HepG2 (cell line): ENCODE measurements at regions not wholly inside any gene's neighbourhood (a gene's known extent, or its start where the extent isn't known, plus 50 kb on each side); places are given as distances from the start of the nearest gene placed in this dataset.
A peak's percentile ranks its signal among the peaks of the same experiment; 100 is the strongest.

ENCODE experiments used
- ATAC-seq: fragments of 200-7000 bp; cut with Tn5 transposase; 3 replicates; pipeline ENCODE4 v1.9.1; 2020; ENCODE audit warnings: mild to moderate bottlenecking, moderate library complexity
- BruUV-seq: library from RNA; stranded (reverse); fragments of 400-500 nt; replicated peaks from 2 replicates; lab custom pipeline; 2021; lab: Mats Ljungman, UMichigan
- CTCF ChIA-PET: fragments of 300-600 bp; formaldehyde crosslinking; extraction: SDS; loops from one replicate; lab custom pipeline; 2021; ENCODE audit warnings: low total read pairs, inconsistent platforms, low intra/inter-chr PET ratio; lab: Yijun Ruan, JAX
- POLR2A ChIA-PET: fragments of 350-600 bp; sonication (Branson Sonifier 250); formaldehyde crosslinking; loops from one replicate; lab custom pipeline; 2020; ENCODE audit warnings: antibody characterized with exemption, inconsistent platforms; lab: Yijun Ruan, JAX
- DNase-seq: peaks from one replicate; pipeline ENCODE4 v3.0.0-alpha.2; 2015; ENCODE audit warnings: low spot score
- FAIRE-seq: peaks from 3 replicates; lab custom pipeline; 2011; peaks lifted over from hg19 to GRCh38; lab: Jason Lieb, UNC
- H2AFZ ChIP-seq: one replicate; pipeline ENCODE4 v1.6.1; 2011; ENCODE audit warnings: low read length, inconsistent platforms
- H3K27ac ChIP-seq: fragments of 300-600 bp; 3 replicates; pipeline ENCODE4 v1.8.0; 2011; ENCODE audit warnings: mixed run types, mild to moderate bottlenecking, mixed read lengths, low read length, inconsistent platforms; ENCODE audit not compliant: insufficient read depth; ENCODE audit errors: extremely low read length
- H3K27me3 ChIP-seq, 2 experiments: fragments of 200-600 bp in 1 of 2; 2 replicates in 1 of 2; 3 replicates in 1 of 2; pipeline versions ENCODE4 v1.6.0 to v1.8.0; 2011; ENCODE audit warnings: low read length in 2 of 2, mild to moderate bottlenecking in 2 of 2, moderate library complexity in 2 of 2, inconsistent platforms in 1 of 2; ENCODE audit not compliant: insufficient read depth in 2 of 2, control insufficient read depth in 1 of 2
- H3K36me3 ChIP-seq, 2 experiments: fragments of 200-600 bp in 1 of 2; replicated peaks in 1 of 2; 2 replicates in 1 of 2; 3 replicates in 1 of 2; pipeline versions ENCODE4 v1.5.1 to v1.8.0; 2011; ENCODE audit warnings: low read length in 2 of 2, inconsistent platforms in 1 of 2; ENCODE audit not compliant: insufficient read depth in 2 of 2, control insufficient read depth in 1 of 2
- H3K4me1 ChIP-seq: 2 replicates; pipeline ENCODE4 v1.5.1; 2012; ENCODE audit warnings: low read length, inconsistent platforms; ENCODE audit not compliant: insufficient read depth
- H3K4me2 ChIP-seq: 2 replicates; pipeline ENCODE4 v1.6.0; 2011; ENCODE audit warnings: low read depth, low read length, inconsistent platforms
- H3K4me3 ChIP-seq, 3 experiments: fragments of 200-600 bp in 1 of 3; sonication (generic), shearing (Covaris generic) in 1 of 3; replicated peaks in 1 of 3; 2 replicates each; pipeline ENCODE4 v1.5.1; 2011 to 2016; ENCODE audit warnings: low read length in 3 of 3, inconsistent platforms in 2 of 3, low read depth in 2 of 3, mild to moderate bottlenecking in 2 of 3, control low read depth in 1 of 3, mixed read lengths in 1 of 3; ENCODE audit not compliant: insufficient read depth in 1 of 3
- H3K79me2 ChIP-seq: one replicate; pipeline ENCODE4 v1.6.1; 2011; ENCODE audit warnings: low read length, inconsistent platforms; ENCODE audit not compliant: insufficient read depth
- H3K9ac ChIP-seq: 2 replicates; pipeline ENCODE4 v1.6.0; 2011; ENCODE audit warnings: mild to moderate bottlenecking, low read depth, low read length, inconsistent platforms; ENCODE audit not compliant: insufficient read depth
- H3K9me3 ChIP-seq: 2 replicates; pipeline ENCODE4 v1.5.1; 2012; ENCODE audit warnings: mild to moderate bottlenecking, low read length
- H4K20me1 ChIP-seq: 2 replicates; pipeline ENCODE4 v1.6.0; 2011; ENCODE audit warnings: inconsistent platforms, mild to moderate bottlenecking, low read length, moderate library complexity; ENCODE audit not compliant: insufficient read depth
- ADNP ChIP-seq: sonication (generic); formaldehyde crosslinking; IDR thresholded peaks from 2 replicates; pipeline ENCODE4 v1.4.0; 2020; ENCODE audit warnings: missing genetic modification reagents
- CEBPG ChIP-seq: IDR thresholded peaks from 2 replicates; pipeline ENCODE4 v1.6.1; 2016
- DNMT1 ChIP-seq: sonication (generic); formaldehyde crosslinking; IDR thresholded peaks from 2 replicates; pipeline ENCODE4 v1.5.1; 2020; ENCODE audit warnings: mild to moderate bottlenecking, missing genetic modification reagents
- IRX3 ChIP-seq: sonication (generic); formaldehyde crosslinking; IDR thresholded peaks from 2 replicates; pipeline ENCODE4 v1.8.1; 2023; ENCODE audit warnings: mild to moderate bottlenecking, low read depth, missing genetic modification reagents, borderline replicate concordance
- KLF15 ChIP-seq: sonication (generic); formaldehyde crosslinking; IDR thresholded peaks from 2 replicates; pipeline ENCODE4 v1.8.1; 2023; ENCODE audit warnings: borderline replicate concordance, mild to moderate bottlenecking, inconsistent platforms, missing genetic modification reagents, mixed read lengths
- NCOA1 ChIP-seq: sonication (generic); formaldehyde crosslinking; IDR thresholded peaks from 2 replicates; pipeline ENCODE4 v1.9.0; 2021; ENCODE audit warnings: missing genetic modification reagents
- NR2F6 ChIP-seq, 2 experiments: IDR thresholded peaks; 2 replicates each; pipeline ENCODE4 v1.6.1; 2016; ENCODE audit warnings: antibody characterized with exemption in 1 of 2, mild to moderate bottlenecking in 1 of 2
- PRMT3 ChIP-seq: sonication (generic); formaldehyde crosslinking; IDR thresholded peaks from 2 replicates; pipeline ENCODE4 v1.8.1; 2022; ENCODE audit warnings: low read depth, mild to moderate bottlenecking, moderate library complexity, missing genetic modification reagents, borderline replicate concordance
- SALL2 ChIP-seq: sonication (generic); formaldehyde crosslinking; IDR thresholded peaks from 2 replicates; pipeline ENCODE4 v1.8.1; 2023; ENCODE audit warnings: mild to moderate bottlenecking, missing genetic modification reagents, inconsistent platforms
- SUZ12 ChIP-seq: fragments of 150-350 bp; IDR thresholded peaks from 2 replicates; pipeline ENCODE4 v1.6.1; 2014; ENCODE audit warnings: low read depth, low read length
- ZBTB20 ChIP-seq: sonication (generic); formaldehyde crosslinking; IDR thresholded peaks from 2 replicates; pipeline ENCODE4 v1.8.1; 2023; ENCODE audit warnings: missing genetic modification reagents, low read depth, mild to moderate bottlenecking, borderline replicate concordance
- ZNF343 ChIP-seq: sonication (generic); formaldehyde crosslinking; IDR thresholded peaks from 2 replicates; pipeline ENCODE4 v1.4.0; 2020; ENCODE audit warnings: mild to moderate bottlenecking, missing genetic modification reagents
- ZNF546 ChIP-seq: sonication (generic); formaldehyde crosslinking; conservative IDR thresholded peaks from 2 replicates; pipeline ENCODE4 v1.8.1; 2023; ENCODE audit warnings: mild to moderate bottlenecking, missing genetic modification reagents
- ZNF572 ChIP-seq: sonication (generic); formaldehyde crosslinking; IDR thresholded peaks from 2 replicates; pipeline ENCODE4 v1.5.1; 2020; ENCODE audit warnings: mild to moderate bottlenecking, missing genetic modification reagents
- WGBS: methylation state at CpG from one replicate; pipeline ENCODE4 v1.1.6; 2017; ENCODE audit warnings: low lambda C conversion rate; 5-methylcytosine and 5-hydroxymethylcytosine counted together
- in situ Hi-C: cut with HindIII; loops from 2 replicates; pipeline ENCODE4 v1.10.0; 2017; ENCODE audit warnings: low pct_unique_long_range_greater_than_20kb; ENCODE audit not compliant: extremely low pct_ligation_motif_present
- intact Hi-C: fragments of 100-400 bp; cut with micrococcal nuclease; formaldehyde crosslinking; loops from one replicate; pipeline ENCODE4 v1.10.0; 2022; ENCODE audit not compliant: unreplicated experiment
- TF ChIP-seq, protein P1 (sequence below): IDR thresholded peaks from 2 replicates; pipeline ENCODE4 v1.6.1; 2016; ENCODE audit warnings: mild to moderate bottlenecking, missing biosample characterization, missing genetic modification reagents
- TF ChIP-seq, protein P2 (sequence below), 2 experiments: sonication (generic) in 1 of 2; formaldehyde crosslinking in 1 of 2; IDR thresholded peaks; 2 replicates each; pipeline versions ENCODE4 v1.4.0 to v1.6.1; 2016 to 2020; ENCODE audit warnings: borderline replicate concordance in 1 of 2, low read depth in 1 of 2, mild to moderate bottlenecking in 1 of 2, missing genetic modification reagents in 1 of 2
- TF ChIP-seq, protein P3 (sequence below): IDR thresholded peaks from 2 replicates; pipeline ENCODE4 v1.6.1; 2016; ENCODE audit warnings: missing genetic modification reagents, missing compliant biosample characterization
- TF ChIP-seq, protein P4 (sequence below): sonication (generic); formaldehyde crosslinking; IDR thresholded peaks from 2 replicates; pipeline ENCODE4 v1.4.0; 2020; ENCODE audit warnings: missing genetic modification reagents

DNA sequence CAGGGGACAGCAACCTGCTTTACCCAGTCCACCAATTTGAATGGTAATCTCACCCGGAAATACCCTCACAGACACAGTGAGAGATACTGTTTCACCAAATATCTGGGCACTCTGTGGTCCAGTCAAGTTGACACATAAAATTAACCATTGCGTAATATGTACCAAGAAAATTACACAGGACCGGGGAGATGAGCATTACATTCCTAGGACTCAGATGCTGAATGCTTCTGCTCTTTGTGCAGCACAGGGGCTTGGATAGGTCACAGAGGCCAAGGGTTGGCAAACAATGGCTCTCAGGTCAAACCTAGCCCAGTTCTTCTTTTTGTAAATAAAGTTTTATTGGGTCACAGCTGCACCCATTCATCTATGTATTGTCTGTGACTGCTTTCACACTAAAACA, 557.2 kb downstream of the MN1 start (continued):
- TF ChIP-seq, protein P1, sequence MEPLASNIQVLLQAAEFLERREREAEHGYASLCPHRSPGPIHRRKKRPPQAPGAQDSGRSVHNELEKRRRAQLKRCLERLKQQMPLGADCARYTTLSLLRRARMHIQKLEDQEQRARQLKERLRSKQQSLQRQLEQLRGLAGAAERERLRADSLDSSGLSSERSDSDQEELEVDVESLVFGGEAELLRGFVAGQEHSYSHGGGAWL (CRISPR knock-in tag) = no peak
- no peak for TF ChIP-seq NCOA1
- TF ChIP-seq NR2F6 (IDR thresholded peaks at IDR 0.05) = peak; percentile 35; the same call in 1 of the 2 replicates
- no peak for TF ChIP-seq NR2F6 (CRISPR knock-in tag; IDR thresholded peaks at IDR 0.05)
- TF ChIP-seq PRMT3 (CRISPR knock-in tag) = no peak
- no peak for TF ChIP-seq SALL2
- TF ChIP-seq, protein P2, sequence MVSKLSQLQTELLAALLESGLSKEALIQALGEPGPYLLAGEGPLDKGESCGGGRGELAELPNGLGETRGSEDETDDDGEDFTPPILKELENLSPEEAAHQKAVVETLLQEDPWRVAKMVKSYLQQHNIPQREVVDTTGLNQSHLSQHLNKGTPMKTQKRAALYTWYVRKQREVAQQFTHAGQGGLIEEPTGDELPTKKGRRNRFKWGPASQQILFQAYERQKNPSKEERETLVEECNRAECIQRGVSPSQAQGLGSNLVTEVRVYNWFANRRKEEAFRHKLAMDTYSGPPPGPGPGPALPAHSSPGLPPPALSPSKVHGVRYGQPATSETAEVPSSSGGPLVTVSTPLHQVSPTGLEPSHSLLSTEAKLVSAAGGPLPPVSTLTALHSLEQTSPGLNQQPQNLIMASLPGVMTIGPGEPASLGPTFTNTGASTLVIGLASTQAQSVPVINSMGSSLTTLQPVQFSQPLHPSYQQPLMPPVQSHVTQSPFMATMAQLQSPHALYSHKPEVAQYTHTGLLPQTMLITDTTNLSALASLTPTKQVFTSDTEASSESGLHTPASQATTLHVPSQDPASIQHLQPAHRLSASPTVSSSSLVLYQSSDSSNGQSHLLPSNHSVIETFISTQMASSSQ (IDR thresholded peaks at IDR 0.05; ENCODE audit: low read depth) = no peak
- TF ChIP-seq, protein P2 (CRISPR knock-in tag; IDR thresholded peaks at IDR 0.05; ENCODE audit: borderline replicate concordance) = no peak
- peak; percentile 38; the same call in 1 of the 2 replicates for TF ChIP-seq CEBPG

DNA sequence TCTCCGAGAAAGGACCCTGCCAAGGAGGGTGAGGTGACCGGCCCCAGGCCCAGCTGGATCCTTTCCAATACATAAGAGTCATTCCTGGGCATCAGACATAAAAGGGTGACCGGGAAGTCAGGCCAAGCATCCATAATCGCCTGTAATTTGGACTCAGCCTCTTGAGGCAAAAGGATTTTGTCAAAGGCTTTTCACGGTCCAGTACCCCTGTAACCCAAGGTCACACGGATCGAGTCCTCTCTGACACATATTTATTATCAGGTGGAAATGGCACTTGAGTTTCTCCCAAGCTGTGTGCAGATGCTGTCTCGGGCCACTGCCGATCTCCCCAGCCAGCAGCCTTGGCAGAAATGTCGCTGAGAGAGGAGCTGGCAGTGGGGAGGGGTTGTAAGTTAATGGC, 556.5 kb downstream of the MN1 start:
- no peaks in the 10 kb centered on the region for H3K79me2 ChIP-seq
- BruUV-seq = no TSS peak
- H3K36me3 ChIP-seq = no peaks in the 10 kb centered on the region
- TF ChIP-seq, protein P3, sequence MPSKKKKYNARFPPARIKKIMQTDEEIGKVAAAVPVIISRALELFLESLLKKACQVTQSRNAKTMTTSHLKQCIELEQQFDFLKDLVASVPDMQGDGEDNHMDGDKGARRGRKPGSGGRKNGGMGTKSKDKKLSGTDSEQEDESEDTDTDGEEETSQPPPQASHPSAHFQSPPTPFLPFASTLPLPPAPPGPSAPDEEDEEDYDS (CRISPR knock-in tag) = no peak
- TF ChIP-seq ZNF546 (CRISPR knock-in tag) (no peak), NR2F6 (IDR thresholded peaks at IDR 0.05) (no peak), NR2F6 (CRISPR knock-in tag; IDR thresholded peaks at IDR 0.05) (no peak), IRX3 (CRISPR knock-in tag) (no peak), ADNP (CRISPR knock-in tag) (no peak), DNMT1 (no peak), ZNF572 (CRISPR knock-in tag) (no peak), ZBTB20 (CRISPR knock-in tag) (no peak), SUZ12 (no peak), KLF15 (CRISPR knock-in tag) (no peak), ZNF343 (CRISPR knock-in tag) (no peak)
- TF ChIP-seq, protein P4, sequence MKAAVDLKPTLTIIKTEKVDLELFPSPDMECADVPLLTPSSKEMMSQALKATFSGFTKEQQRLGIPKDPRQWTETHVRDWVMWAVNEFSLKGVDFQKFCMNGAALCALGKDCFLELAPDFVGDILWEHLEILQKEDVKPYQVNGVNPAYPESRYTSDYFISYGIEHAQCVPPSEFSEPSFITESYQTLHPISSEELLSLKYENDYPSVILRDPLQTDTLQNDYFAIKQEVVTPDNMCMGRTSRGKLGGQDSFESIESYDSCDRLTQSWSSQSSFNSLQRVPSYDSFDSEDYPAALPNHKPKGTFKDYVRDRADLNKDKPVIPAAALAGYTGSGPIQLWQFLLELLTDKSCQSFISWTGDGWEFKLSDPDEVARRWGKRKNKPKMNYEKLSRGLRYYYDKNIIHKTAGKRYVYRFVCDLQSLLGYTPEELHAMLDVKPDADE (CRISPR knock-in tag) = no peak
- TF ChIP-seq, all 625 proteins: peak for 0
- no peak overlapping the region for H3K4me3 ChIP-seq
- H2AFZ ChIP-seq = no peak overlapping the region
- H3K9me3 ChIP-seq = peaks cover 8% of the 10 kb centered on the region; the same call in 1 of the 2 replicates
- no peaks in the 10 kb centered on the region for H4K20me1 ChIP-seq
- DNase-seq (no peak), FAIRE-seq (no peak), ATAC-seq (no peak)
- intact Hi-C loops (no loop called here), in situ Hi-C loops (no loop called here)
- H3K9ac ChIP-seq = no peak overlapping the region
- WGBS = 54% methylated on average over 10 of the region's 10 CpGs
- H3K27me3 ChIP-seq = 0 out of 5 replicates have a peak, but pooled peaks cover 0 to 4% of the 10 kb centered on the region in 2 experiments
- no peak overlapping the region for H3K4me2 ChIP-seq
- no peak overlapping the region for H3K27ac ChIP-seq
- POLR2A ChIA-PET = no interaction called here
- no peaks in the 10 kb centered on the region for H3K4me1 ChIP-seq
- CTCF ChIA-PET = no interaction called here
